MM.1S (cell line): ENCODE measurements at regions not wholly inside any gene's neighbourhood (a gene's known extent, or its start where the extent isn't known, plus 50 kb on each side); places are given as distances from the start of the nearest gene placed in this dataset.

Experiments used
- DNase-seq: peaks from one replicate; pipeline ENCODE4 v3.0.0-alpha.2; 2015
- H2AFZ ChIP-seq: fragments of 300-600 bp; sonication (generic); 2 replicates; pipeline ENCODE4 v1.6.0; 2016; ENCODE audit warnings: antibody characterized with exemption, low read length
- H3F3A ChIP-seq: fragments of 300-600 bp; sonication (generic); 2 replicates; pipeline ENCODE4 v1.6.1; 2016; ENCODE audit warnings: mild to moderate bottlenecking, antibody characterized with exemption, low read length, moderate library complexity, mixed read lengths; ENCODE audit not compliant: insufficient read depth
- H3K27ac ChIP-seq: fragments of 300-600 bp; sonication (generic); 2 replicates; pipeline ENCODE4 v1.5.1; 2016; ENCODE audit warnings: mild to moderate bottlenecking, low read length
- H3K27me3 ChIP-seq: fragments of 300-600 bp; sonication (generic); replicated peaks from 2 replicates; pipeline ENCODE4 v1.6.0; 2016; ENCODE audit warnings: low read length; ENCODE audit not compliant: insufficient read depth
- H3K36me3 ChIP-seq: fragments of 300-600 bp; sonication (generic); replicated peaks from 2 replicates; pipeline ENCODE4 v1.6.1; 2016; ENCODE audit warnings: mild to moderate bottlenecking, low read length, mixed read lengths; ENCODE audit not compliant: insufficient read depth
- H3K4me1 ChIP-seq: fragments of 300-600 bp; sonication (generic); 2 replicates; pipeline ENCODE4 v1.6.1; 2016; ENCODE audit warnings: low read length, mixed read lengths
- H3K4me2 ChIP-seq: fragments of 300-600 bp; sonication (generic); 2 replicates; pipeline ENCODE4 v1.6.0; 2016; ENCODE audit warnings: low read depth, low read length
- H3K4me3 ChIP-seq: fragments of 300-600 bp; sonication (generic); 2 replicates; pipeline ENCODE4 v1.5.1; 2016; ENCODE audit warnings: low read length, mixed read lengths
- H3K79me2 ChIP-seq: fragments of 300-600 bp; sonication (generic); 2 replicates; pipeline ENCODE4 v1.6.1; 2016; ENCODE audit warnings: mixed run types, low read length, mixed read lengths
- H3K9ac ChIP-seq: fragments of 300-600 bp; sonication (generic); 2 replicates; pipeline ENCODE4 v1.6.1; 2016; ENCODE audit warnings: low read length, mixed read lengths
- H3K9me2 ChIP-seq: fragments of 300-600 bp; sonication (generic); replicated peaks from 2 replicates; pipeline ENCODE4 v1.6.1; 2016; ENCODE audit warnings: mild to moderate bottlenecking, low read length, mixed read lengths; ENCODE audit not compliant: insufficient read depth
- H3K9me3 ChIP-seq: fragments of 300-600 bp; sonication (generic); replicated peaks from 2 replicates; pipeline ENCODE4 v1.6.1; 2016; ENCODE audit warnings: mild to moderate bottlenecking, low read length, mixed read lengths; ENCODE audit not compliant: insufficient read depth
- H4K20me1 ChIP-seq: fragments of 300-600 bp; sonication (generic); 2 replicates; pipeline ENCODE4 v1.6.1; 2016; ENCODE audit warnings: mild to moderate bottlenecking, low read length, moderate library complexity, mixed read lengths; ENCODE audit not compliant: insufficient read depth
- CTCF ChIP-seq: fragments of 300-600 bp; sonication (generic); IDR thresholded peaks from 2 replicates; pipeline ENCODE4 v1.5.1; 2016; ENCODE audit warnings: antibody characterized with exemption, low read length, mixed read lengths
- EZH2 ChIP-seq: fragments of 300-600 bp; sonication (generic); optimal IDR thresholded peaks from 2 replicates; pipeline ENCODE3; 2017; ENCODE audit warnings: low read depth, mild to moderate bottlenecking, antibody characterized with exemption, low read length, mixed read lengths
- EZH2phosphoT487 ChIP-seq: fragments of 300-600 bp; sonication (generic); IDR thresholded peaks from 2 replicates; pipeline ENCODE4 v1.6.1; 2018; ENCODE audit warnings: antibody characterized with exemption, low read length

- no peak for DNase-seq
- Histone ChIP-seq H3K79me2 (no peaks in the 10 kb centered on the region), H3K4me1 (no peaks in the 10 kb centered on the region), H3K4me2 (no peak overlapping the region), H3K4me3 (no peak overlapping the region), H3K36me3 (no peaks in the 10 kb centered on the region), H4K20me1 (no peaks in the 10 kb centered on the region), H2AFZ (no peak overlapping the region), H3K9me2 (no peaks in the 10 kb centered on the region), H3K9me3 (no peaks in the 10 kb centered on the region), H3F3A (no peaks in the 10 kb centered on the region), H3K27ac (no peak overlapping the region), H3K9ac (no peak overlapping the region), H3K27me3 (no peaks in the 10 kb centered on the region)
- TF ChIP-seq CTCF = no peak
- no peak for TF ChIP-seq EZH2
These were observed 1197.9 kb upstream of the SEL1L start for GRCh38 chr14:82731526-82731925.

GRCh38 chr14:82740547-82740946 lies 1206.9 kb upstream of the SEL1L start:
- H3K9me2 ChIP-seq = no peaks in the 10 kb centered on the region
- no peak overlapping the region for H3K4me3 ChIP-seq
- DNase-seq = no peak
- H3K36me3 ChIP-seq = no peaks in the 10 kb centered on the region
- no peak overlapping the region for H3K4me2 ChIP-seq
- H3K79me2 ChIP-seq = no peaks in the 10 kb centered on the region
- no peaks in the 10 kb centered on the region for H3K4me1 ChIP-seq
- no peak overlapping the region for H3K27ac ChIP-seq
- H3K9ac ChIP-seq = no peak overlapping the region
- H3K9me3 ChIP-seq = no peaks in the 10 kb centered on the region
- no peaks in the 10 kb centered on the region for H3K27me3 ChIP-seq
- H4K20me1 ChIP-seq = no peaks in the 10 kb centered on the region
- H3F3A ChIP-seq = no peaks in the 10 kb centered on the region
- TF ChIP-seq EZH2phosphoT487 (no peak), EZH2 (no peak), CTCF (no peak)
- no peak overlapping the region for H2AFZ ChIP-seq

- TF ChIP-seq EZH2phosphoT487 (no peak), CTCF (no peak), EZH2 (no peak)
- H3K4me3 ChIP-seq = no peak overlapping the region
- H4K20me1 ChIP-seq = no peaks in the 10 kb centered on the region
- H2AFZ ChIP-seq = no peak overlapping the region
- H3K9me2 ChIP-seq = no peaks in the 10 kb centered on the region
- no peaks in the 10 kb centered on the region for H3K79me2 ChIP-seq
- no peak overlapping the region for H3K4me2 ChIP-seq
- H3K27ac ChIP-seq = no peak overlapping the region
- H3F3A ChIP-seq = no peaks in the 10 kb centered on the region
- no peak overlapping the region for H3K9ac ChIP-seq
- H3K9me3 ChIP-seq = no peaks in the 10 kb centered on the region
- H3K27me3 ChIP-seq = no peaks in the 10 kb centered on the region
- no peaks in the 10 kb centered on the region for H3K4me1 ChIP-seq
- no peaks in the 10 kb centered on the region for H3K36me3 ChIP-seq
- no peak for DNase-seq
These were observed 1221.8 kb upstream of the SEL1L start for GRCh38 chr14:82755476-82755875.

GRCh38 chr14:82755923-82756322 lies 1222.3 kb upstream of the SEL1L start:
- Histone ChIP-seq H3K36me3 (no peaks in the 10 kb centered on the region), H3K4me1 (no peaks in the 10 kb centered on the region), H4K20me1 (no peaks in the 10 kb centered on the region), H3K4me2 (no peak overlapping the region), H3K9ac (no peak overlapping the region), H3K4me3 (no peak overlapping the region), H3K27ac (no peak overlapping the region), H3F3A (no peaks in the 10 kb centered on the region), H3K9me2 (no peaks in the 10 kb centered on the region), H3K9me3 (no peaks in the 10 kb centered on the region), H3K27me3 (no peaks in the 10 kb centered on the region), H2AFZ (no peak overlapping the region), H3K79me2 (no peaks in the 10 kb centered on the region)
- TF ChIP-seq EZH2phosphoT487 (no peak), EZH2 (no peak), CTCF (no peak)
- no peak for DNase-seq
